DND-41 (cell line): ENCODE measurements at regions not wholly inside any gene's neighbourhood (a gene's known extent, or its start where the extent isn't known, plus 50 kb on each side); places are given as distances from the start of the nearest gene placed in this dataset.

ENCODE experiments used
- CTCF ChIP-seq: IDR thresholded peaks from 2 replicates; pipeline ENCODE4 v1.5.1; 2012; ENCODE audit warnings: borderline replicate concordance, low read length, moderate library complexity, mild to moderate bottlenecking; ENCODE audit not compliant: poor library complexity, severe bottlenecking; ENCODE audit errors: extremely low read depth
- EZH2 ChIP-seq: IDR thresholded peaks from 3 replicates; pipeline ENCODE4 v1.6.1; 2012; ENCODE audit warnings: borderline replicate concordance, low read depth, mild to moderate bottlenecking, moderate library complexity, low read length, inconsistent platforms; ENCODE audit not compliant: severe bottlenecking

GRCh38 chr6:56842686-56843475, 112.0 kb upstream of the BEND6 start:
- TF ChIP-seq CTCF, result no peak
- TF ChIP-seq EZH2, result no peak
